Heart right ventricle (tissue), 16 donors: ENCODE measurements at regions not wholly inside any gene's neighbourhood (a gene's known extent, or its start where the extent isn't known, plus 50 kb on each side); places are given as distances from the start of the nearest gene placed in this dataset.

Experiments
- ATAC-seq, 8 donors: fragments of 200-7000 bp; cut with Tn5 transposase; one replicate each; pipeline ENCODE4 v1.9.1; 2020; ENCODE audit warnings: mild to moderate bottlenecking in 8 of 8, moderate library complexity in 8 of 8, moderate number of reproducible peaks in 1 of 8
- DNase-seq, 2 donors: peaks; one replicate each; pipeline ENCODE4 v3.0.0-alpha.2; 2020
- H3K27ac ChIP-seq, 10 donors: fragments of 200-600 bp; sonication (generic) in 2 of 10; one replicate each; pipeline versions ENCODE4 v1.5.0 to v1.8.0; 2020 to 2022; ENCODE audit warnings: mild to moderate bottlenecking in 3 of 10
- H3K27me3 ChIP-seq, 7 donors: fragments of 200-600 bp; one replicate each; pipeline ENCODE4 v1.8.0; 2021 to 2022; ENCODE audit warnings: mild to moderate bottlenecking in 2 of 7
- H3K36me3 ChIP-seq, 9 donors: fragments of 200-600 bp; sonication (generic) in 1 of 9; one replicate each; pipeline versions ENCODE4 v1.5.0 to v1.8.0; 2020 to 2022; ENCODE audit warnings: mild to moderate bottlenecking in 2 of 9
- H3K4me1 ChIP-seq, 9 donors: fragments of 200-600 bp; sonication (generic) in 1 of 9; one replicate each; pipeline versions ENCODE4 v1.5.0 to v1.8.0; 2020 to 2022; ENCODE audit warnings: mild to moderate bottlenecking in 4 of 9
- H3K4me3 ChIP-seq, 10 donors: fragments of 200-600 bp; sonication (generic) in 2 of 10; one replicate each; pipeline versions ENCODE4 v1.5.0 to v1.8.0; 2020 to 2022; ENCODE audit warnings: mild to moderate bottlenecking in 7 of 10, moderate library complexity in 2 of 10
- H3K9me3 ChIP-seq, 11 donors: fragments of 200-600 bp in 10 of 11; sonication (generic) in 2 of 11; one replicate each; pipeline versions ENCODE4 v1.5.0 to v1.8.0; 2013 to 2022; ENCODE audit warnings: mild to moderate bottlenecking in 2 of 11, control low read depth in 1 of 11, moderate library complexity in 1 of 11
- WGBS, 2 donors: extraction: QIAGEN DNeasy Blood & Tissue Kit; methylation state at CpG; one replicate each; pipeline ENCODE4 v1.1.7; 2013; ENCODE audit warnings: inconsistent platforms in 1 of 2; 5-methylcytosine and 5-hydroxymethylcytosine counted together
- intact Hi-C, 10 donors: fragments of 100-400 bp; cut with DNase I; formaldehyde crosslinking; loops; one replicate each; pipeline versions ENCODE4 v1.11.1 to v1.14.2; 2022
- TF ChIP-seq, protein P1 (sequence below), 9 donors: fragments of 200-600 bp; sonication (generic) in 2 of 9; IDR thresholded peaks; one replicate each; pipeline versions ENCODE4 v1.5.0 to v1.8.0; 2021 to 2022; ENCODE audit warnings: antibody characterized with exemption in 9 of 9, mild to moderate bottlenecking in 5 of 9, moderate library complexity in 1 of 9
- donor health status: Arrhythmogenic right ventricular cardiomyopathy.
- donor health status: ischemic (EF 13 %, LVEDD 7.1; RV severe dilation, severe dysfunction).
- donor health status: healthy with polysubstance abuse.
- donor health status: DM: no; HTN: yes; CAD: no.
- donor health status: DM: no; HTN: no; CAD: no.
- donor health status: ischemic (EF 25% LVEDD 6.9; RV normal size, moderate dysfunction).
- donor health status: ischemic (EF 25% LVEDD 5.7; RV mildly dilated, moderate dysfunction).
- donor health status: healthy.
- donor health status: DM: yes; HTN: yes; CAD: no.
- donor health status: Ischemic cardiomyopathy.
- donor health status: ischemic (EF 35%, LVEDD 5.7; RV mildly dilated, moderate dysfunction).
- donor health status: nonischemic (EF 11% LVEDD 7.7; RV severe dilation, severe dysfunction).
- donor health status: DM: yes; HTN: yes; CAD: no.
- donor health status: PGD.
- donor health status: ischemic (EF 29% LVEDD 5.4; RV normal size, mild dysfunction).
- donor health status: nonischemic (EF 23%, LVEDD 6.1; RV moderate dilation, normal function).

- H3K9me3 ChIP-seq, result peaks cover 0 to 27% (median 19%) of the 10 kb centered on the region in 11 donors
- no peak overlapping the region for H3K4me3 ChIP-seq
- intact Hi-C loops, result loop anchor here in 3 of 10 donors (10.0 kb wide), 2 partner anchors 358 to 368 kb away; partner anchors contain the start of gene LPIN3 (in 2 of the 3)
- no peak overlapping the region for H3K27ac ChIP-seq
- H3K36me3 ChIP-seq, result no peaks in the 10 kb centered on the region
- no peak for DNase-seq
- ATAC-seq, result no peak
- TF ChIP-seq, protein P1, sequence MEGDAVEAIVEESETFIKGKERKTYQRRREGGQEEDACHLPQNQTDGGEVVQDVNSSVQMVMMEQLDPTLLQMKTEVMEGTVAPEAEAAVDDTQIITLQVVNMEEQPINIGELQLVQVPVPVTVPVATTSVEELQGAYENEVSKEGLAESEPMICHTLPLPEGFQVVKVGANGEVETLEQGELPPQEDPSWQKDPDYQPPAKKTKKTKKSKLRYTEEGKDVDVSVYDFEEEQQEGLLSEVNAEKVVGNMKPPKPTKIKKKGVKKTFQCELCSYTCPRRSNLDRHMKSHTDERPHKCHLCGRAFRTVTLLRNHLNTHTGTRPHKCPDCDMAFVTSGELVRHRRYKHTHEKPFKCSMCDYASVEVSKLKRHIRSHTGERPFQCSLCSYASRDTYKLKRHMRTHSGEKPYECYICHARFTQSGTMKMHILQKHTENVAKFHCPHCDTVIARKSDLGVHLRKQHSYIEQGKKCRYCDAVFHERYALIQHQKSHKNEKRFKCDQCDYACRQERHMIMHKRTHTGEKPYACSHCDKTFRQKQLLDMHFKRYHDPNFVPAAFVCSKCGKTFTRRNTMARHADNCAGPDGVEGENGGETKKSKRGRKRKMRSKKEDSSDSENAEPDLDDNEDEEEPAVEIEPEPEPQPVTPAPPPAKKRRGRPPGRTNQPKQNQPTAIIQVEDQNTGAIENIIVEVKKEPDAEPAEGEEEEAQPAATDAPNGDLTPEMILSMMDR (IDR thresholded peaks at IDR 0.05), result no peak
- H3K27me3 ChIP-seq, result peaks cover 0 to 6% (median 0%) of the 10 kb centered on the region in 7 donors
- no peaks in the 10 kb centered on the region for H3K4me1 ChIP-seq
Observed at GRCh38 chr20:40977218-40977617, 51.4 kb upstream of the TOP1 start.

DNA sequence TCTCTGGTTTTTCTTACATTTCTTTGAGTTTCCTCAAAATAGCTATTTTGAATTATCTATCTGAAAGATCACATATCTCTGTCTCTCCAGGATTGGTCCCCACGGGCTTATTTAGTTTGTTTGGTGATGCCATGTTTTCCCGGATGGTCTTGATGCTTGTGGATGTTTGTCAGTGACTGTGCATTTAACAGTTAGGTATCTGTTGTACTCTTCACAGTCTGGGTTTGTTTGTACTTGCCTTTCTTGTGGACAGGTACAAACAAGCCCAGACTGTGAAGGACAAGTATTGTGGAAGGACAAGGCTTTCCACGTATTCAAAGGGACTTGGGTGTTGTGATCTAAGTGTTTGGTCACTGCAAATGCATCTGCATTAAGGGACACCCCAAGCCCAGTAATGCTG is 49.9 kb upstream of the TOP1 start:
- WGBS, 2 donors, result 86 to 87% methylated on average over 3 of the region's 3 CpGs
- peaks cover 0 to 27% (median 19%) of the 10 kb centered on the region in 11 donors for H3K9me3 ChIP-seq
- no peak overlapping the region for H3K4me3 ChIP-seq
- ATAC-seq, result no peak
- no peaks in the 10 kb centered on the region for H3K36me3 ChIP-seq
- H3K27ac ChIP-seq, result no peak overlapping the region
- no peak for DNase-seq
- TF ChIP-seq, protein P1 (IDR thresholded peaks at IDR 0.05), result no peak
- H3K27me3 ChIP-seq, result peaks cover 0 to 6% (median 0%) of the 10 kb centered on the region in 7 donors
- no peaks in the 10 kb centered on the region for H3K4me1 ChIP-seq
- intact Hi-C loops, result loop anchor here in 3 of 10 donors (10.0 kb wide), 2 partner anchors 356 to 366 kb away; partner anchors contain the start of gene LPIN3 (in 2 of the 3)
